Motor neuron (in vitro differentiated cells): ENCODE measurements at regions not wholly inside any gene's neighbourhood (a gene's known extent, or its start where the extent isn't known, plus 50 kb on each side); places are given as distances from the start of the nearest gene placed in this dataset.
A peak's percentile ranks its signal among the peaks of the same experiment; 100 is the strongest.
"Not testable (repeated sequence)": the region's sequence is repeated elsewhere in the genome, so short reads cannot be mapped to it uniquely, and the experiment has no call there.

Experiments used
- ATAC-seq, 8 experiments: fragments of 200-7000 bp; cut with Tn5 transposase; replicated peaks in 6 of 8; 2 replicates each; pipeline ENCODE4 v1.8.0; 2021; ENCODE audit warnings: mild to moderate bottlenecking in 8 of 8, moderate library complexity in 8 of 8
- H3K27ac ChIP-seq, 2 donors: fragments of 250-450 bp; sonication (Bioruptor Pico); 2 replicates each; pipeline ENCODE4 v1.9.0; 2021; ENCODE audit warnings: antibody characterized with exemption in 2 of 2, mild to moderate bottlenecking in 2 of 2, moderate library complexity in 1 of 2
- H3K4me1 ChIP-seq, 2 donors: fragments of 250-450 bp; sonication (Bioruptor Pico); replicated peaks in 1 of 2; 2 replicates each; pipeline ENCODE4 v1.6.1; 2021; ENCODE audit warnings: antibody characterized with exemption in 2 of 2, mild to moderate bottlenecking in 2 of 2, moderate library complexity in 1 of 2
- H3K4me3 ChIP-seq, 5 donors: fragments of 250-450 bp; sonication (Bioruptor Pico); 2 replicates each; pipeline ENCODE4 v1.9.0; 2021; ENCODE audit warnings: antibody characterized with exemption in 5 of 5, mild to moderate bottlenecking in 5 of 5, moderate library complexity in 4 of 5
- WGBS, 10 experiments: fragments of 450-650 bp; shearing (Covaris generic); methylation state at CpG; one replicate each; pipeline ENCODE4 v1.0.0; 2022; 5-methylcytosine and 5-hydroxymethylcytosine counted together
- in situ Hi-C, 9 experiments: fragments of 400-800 bp; cut with MboI; loops; one replicate each; pipeline ENCODE4 v1.15.0; 2021; ENCODE audit warnings: low sequenced_read_pairs in 9 of 9, low pct_unique_long_range_greater_than_20kb in 2 of 9; ENCODE audit not compliant: unreplicated experiment in 9 of 9

- in situ Hi-C loops = no loop called here
- ATAC-seq = no peak
- no peak overlapping the region for H3K27ac ChIP-seq
- no peak overlapping the region for H3K4me3 ChIP-seq
- no peaks in the 10 kb centered on the region for H3K4me1 ChIP-seq
- WGBS, 10 experiments = 0 to 100% (median 90%) methylated on average over 2 to 4 of the region's 4 CpGs
Observed at GRCh38 chr13:65724226-65724625, 1505.9 kb downstream of the PCDH9 start.

- no peak for ATAC-seq
- in situ Hi-C loops = no loop called here
- Histone ChIP-seq H3K4me1 (no peaks in the 10 kb centered on the region), H3K27ac (no peak overlapping the region), H3K4me3 (no peak overlapping the region)
- WGBS, 10 experiments = 28 to 100% (median 91%) methylated on average over 1 to 6 of the region's 6 CpGs
Observed at GRCh38 chr13:65722506-65722905, 1507.6 kb downstream of the PCDH9 start.

- ATAC-seq = no peak
- WGBS, 10 experiments = 0 to 100% (median 86%) methylated on average over 1 to 2 of the region's 2 CpGs; no CpG with 5 or more reads in 1 of the 10 experiments
- Histone ChIP-seq H3K4me1 (no peaks in the 10 kb centered on the region), H3K4me3 (no peak overlapping the region), H3K27ac (no peak overlapping the region)
- in situ Hi-C loops = no loop called here
Observed at GRCh38 chr13:65719831-65720230, 1510.3 kb downstream of the PCDH9 start.

GRCh38 chr13:65710514-65710913 is 1519.6 kb downstream of the PCDH9 start:
- Histone ChIP-seq H3K27ac (no peak overlapping the region), H3K4me1 (no peaks in the 10 kb centered on the region), H3K4me3 (no peak overlapping the region)
- in situ Hi-C loops = no loop called here
- ATAC-seq = no peak
- WGBS, 10 experiments = 28 to 92% (median 69%) methylated on average over 1 to 4 of the region's 4 CpGs

- H3K4me1 ChIP-seq = no peaks in the 10 kb centered on the region
- ATAC-seq = no peak
- H3K4me3 ChIP-seq = no peak overlapping the region
- H3K27ac ChIP-seq = no peak overlapping the region
- in situ Hi-C loops = no loop called here
Observed at GRCh38 chr13:65697843-65698242, 1532.3 kb downstream of the PCDH9 start.

- WGBS, 10 experiments = 83 to 100% (median 100%) methylated on average over 1 of the region's 1 CpG; no CpG with 5 or more reads in 4 of the 10 experiments
- no peak overlapping the region for H3K27ac ChIP-seq
- in situ Hi-C loops = no loop called here
- no peak for ATAC-seq
- H3K4me3 ChIP-seq = no peak overlapping the region
- no peaks in the 10 kb centered on the region for H3K4me1 ChIP-seq
Observed at GRCh38 chr13:65679240-65679639, 1550.9 kb downstream of the PCDH9 start.

GRCh38 chr13:65677906-65678305 is 1552.2 kb downstream of the PCDH9 start:
- no peak overlapping the region for H3K4me3 ChIP-seq
- H3K27ac ChIP-seq = no peak overlapping the region
- no peaks in the 10 kb centered on the region for H3K4me1 ChIP-seq
- in situ Hi-C loops = no loop called here
- WGBS, 10 experiments = 0 to 100% (median 42%) methylated on average over 1 of the region's 1 CpG; no CpG with 5 or more reads in 4 of the 10 experiments
- ATAC-seq = no peak

- H3K27ac ChIP-seq, H3K4me3 ChIP-seq, H3K4me1 ChIP-seq, in situ Hi-C loops, ATAC-seq: not testable (repeated sequence)
- 0 to 70% (median 38%) methylated on average over 1 to 4 of the region's 5 CpGs; no CpG with 5 or more reads in 4 of the 10 experiments for WGBS, 10 experiments
Observed at GRCh38 chr13:65675383-65675782, 1554.8 kb downstream of the PCDH9 start.

GRCh38 chr13:65670014-65670625 is 1560.0 kb downstream of the PCDH9 start:
- WGBS, 10 experiments = 26 to 100% (median 91%) methylated on average over 2 to 6 of the region's 6 CpGs
- Histone ChIP-seq H3K4me3 (no peak overlapping the region), H3K27ac (no peak overlapping the region), H3K4me1 (no peaks in the 10 kb centered on the region)
- ATAC-seq = no peak
- in situ Hi-C loops = loop anchor here in 2 of 9 experiments (25.0 kb wide), 2 partner anchors 1542 to 1567 kb away; partner anchors contain the start of gene PCDH9 (in 1 of the 2)

- no peaks in the 10 kb centered on the region for H3K4me1 ChIP-seq
- no peak for ATAC-seq
- H3K27ac ChIP-seq = no peak overlapping the region
- WGBS, 10 experiments = 0 to 100% (median 77%) methylated on average over 1 of the region's 1 CpG; no CpG with 5 or more reads in 2 of the 10 experiments
- in situ Hi-C loops = loop anchor here in 2 of 9 experiments (25.0 kb wide), 2 partner anchors 1552 to 1577 kb away; partner anchors contain the start of gene PCDH9 (in 1 of the 2)
- H3K4me3 ChIP-seq = no peak overlapping the region
Observed at GRCh38 chr13:65660731-65661130, 1569.4 kb downstream of the PCDH9 start.

GRCh38 chr13:65656740-65657329 is 1573.3 kb downstream of the PCDH9 start:
- no peak overlapping the region for H3K27ac ChIP-seq
- ATAC-seq = no peak
- H3K4me3 ChIP-seq = no peak overlapping the region
- in situ Hi-C loops = loop anchor here in 2 of 9 experiments (25.0 kb wide), 2 partner anchors 1555 to 1580 kb away; partner anchors contain the start of gene PCDH9 (in 1 of the 2)
- H3K4me1 ChIP-seq = peaks cover 3 to 7% of the 10 kb centered on the region in 2 donors
- WGBS, 10 experiments = 0 to 67% (median 31%) methylated on average over 1 of the region's 1 CpG

- Histone ChIP-seq H3K4me1 (peaks cover 3 to 7% of the 10 kb centered on the region in 2 donors), H3K27ac (no peak overlapping the region), H3K4me3 (no peak overlapping the region)
- 0 to 92% (median 38%) methylated on average over 1 to 2 of the region's 2 CpGs; no CpG with 5 or more reads in 4 of the 10 experiments for WGBS, 10 experiments
- ATAC-seq = peak in 2 of 8 experiments; percentile 42 to 83
- in situ Hi-C loops = loop anchor here in 2 of 9 experiments (25.0 kb wide), 2 partner anchors 1559 to 1584 kb away; partner anchors contain the start of gene PCDH9 (in 1 of the 2)
Observed at GRCh38 chr13:65653613-65654012, 1576.5 kb downstream of the PCDH9 start.

- WGBS, 10 experiments = 31 to 85% (median 67%) methylated on average over 2 to 5 of the region's 5 CpGs
- Histone ChIP-seq H3K4me1 (peaks cover 3 to 7% of the 10 kb centered on the region in 2 donors), H3K27ac (no peak overlapping the region), H3K4me3 (no peak overlapping the region)
- no peak for ATAC-seq
- in situ Hi-C loops = loop anchor here in 2 of 9 experiments (25.0 kb wide), 2 partner anchors 1562 to 1587 kb away; partner anchors contain the start of gene PCDH9 (in 1 of the 2)
Observed at GRCh38 chr13:65650321-65650720, 1579.8 kb downstream of the PCDH9 start.
